ENCODE measurements at regions not wholly inside any gene's neighbourhood (a gene's known extent, or its start where the extent isn't known, plus 50 kb on each side); places are given as distances from the start of the nearest gene placed in this dataset.

- DNase-seq (ENCODE audit: low read depth): no peak
Observed at GRCh38 chr11:57100638-57101331, 81.0 kb upstream of the LRRC55 start.

DNA sequence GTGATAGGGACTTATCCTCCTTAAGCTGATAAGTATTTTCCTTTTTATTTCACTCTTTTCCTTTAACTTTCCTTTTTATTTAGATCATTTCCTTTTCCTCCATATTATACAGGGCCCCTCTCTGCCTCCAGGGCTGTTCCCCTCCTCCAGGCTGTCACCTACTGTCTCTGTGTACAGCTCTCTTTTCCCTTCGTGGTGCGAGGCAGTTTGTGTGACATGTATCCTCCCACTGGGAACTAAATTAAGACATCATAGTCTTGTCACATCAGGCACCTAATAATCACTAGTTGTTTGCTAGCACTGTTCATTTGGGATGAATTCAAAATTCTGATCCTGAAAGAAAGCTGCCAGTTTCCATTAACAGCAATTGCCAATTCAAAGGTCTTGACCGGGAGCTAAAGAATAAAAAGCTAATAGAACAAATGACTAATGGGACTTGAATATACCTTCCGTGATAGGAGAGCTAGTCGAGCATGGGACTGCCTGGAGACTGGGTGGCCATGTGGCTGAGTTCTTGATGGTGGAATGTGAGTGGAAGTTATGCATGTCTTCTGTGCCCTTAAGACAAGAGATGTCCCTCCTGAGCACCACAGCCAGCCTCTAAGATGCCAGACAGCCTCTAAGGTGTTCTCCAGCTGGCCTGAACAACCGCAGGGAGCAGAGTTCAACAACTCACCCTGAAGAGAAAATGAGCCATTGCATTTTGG is 77.7 kb upstream of the LRRC55 start:
- no peak for DNase-seq (ENCODE audit: low read depth)

DNA sequence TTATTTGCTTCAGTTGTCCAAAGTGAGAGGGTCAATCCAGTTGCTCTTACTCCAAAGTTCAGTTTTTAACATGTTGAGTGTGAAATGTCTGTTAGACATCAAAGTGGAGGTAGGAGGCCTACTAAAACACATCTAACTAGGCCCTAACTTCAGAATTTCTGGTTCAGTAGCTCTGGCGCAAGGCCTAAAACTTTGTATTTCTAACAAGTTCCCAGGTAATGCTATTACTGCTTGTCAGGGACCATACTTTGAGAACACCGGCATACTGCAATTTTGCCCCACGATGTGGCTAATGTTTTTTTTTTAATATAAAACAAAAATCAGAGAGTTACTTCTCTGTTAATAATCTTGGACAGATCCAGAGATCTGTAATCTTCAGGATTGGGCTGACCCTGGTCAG is 72.4 kb upstream of the LRRC55 start:
- DNase-seq (ENCODE audit: low read depth): no peak

GRCh38 chr11:57111619-57112018 is 70.1 kb upstream of the LRRC55 start:
- no peak for DNase-seq (ENCODE audit: low read depth)

GRCh38 chr11:57116654-57117053 is 65.1 kb upstream of the LRRC55 start:
- peak; percentile 18 for DNase-seq (ENCODE audit: low read depth)

DNA sequence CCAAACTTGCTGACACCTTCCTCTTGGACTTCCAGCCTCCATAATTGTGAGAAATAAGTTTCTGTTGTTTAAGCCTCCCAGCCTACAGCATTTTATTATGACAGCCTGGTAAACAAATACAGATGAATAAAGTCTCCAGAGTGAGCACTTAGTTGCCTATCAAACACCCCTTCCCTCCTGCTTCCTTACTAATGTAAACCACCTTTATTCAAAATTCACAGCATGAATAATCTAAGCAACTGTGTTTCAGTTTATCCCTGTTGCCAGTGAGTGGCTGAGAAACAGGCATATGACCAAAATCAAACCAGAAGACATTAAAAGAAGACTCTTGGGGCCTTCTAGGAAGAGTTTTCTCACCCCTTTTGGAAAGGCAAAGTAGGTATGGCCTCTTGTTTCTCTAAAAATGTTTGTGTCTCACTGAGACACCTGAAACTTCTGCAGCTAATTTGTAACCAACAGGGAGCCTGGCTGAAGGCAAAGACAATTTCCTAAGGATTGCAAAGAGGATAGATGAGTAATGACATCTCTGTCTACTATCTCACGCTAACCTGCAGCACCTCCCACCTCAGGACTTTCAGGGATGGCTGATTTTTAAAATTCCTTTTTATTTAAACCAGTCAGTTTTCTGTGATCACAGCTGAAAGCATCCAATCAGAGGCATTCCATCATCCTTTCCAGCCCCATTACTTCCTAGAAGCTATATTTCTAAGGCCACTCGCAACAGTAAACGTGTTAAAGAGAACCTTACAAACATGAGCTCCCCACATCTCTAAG is 61.4 kb upstream of the LRRC55 start:
- no peak for DNase-seq (ENCODE audit: low read depth)

- DNase-seq (ENCODE audit: low read depth): no peak
Observed at GRCh38 chr11:57121996-57122395, 59.8 kb upstream of the LRRC55 start.

DNA sequence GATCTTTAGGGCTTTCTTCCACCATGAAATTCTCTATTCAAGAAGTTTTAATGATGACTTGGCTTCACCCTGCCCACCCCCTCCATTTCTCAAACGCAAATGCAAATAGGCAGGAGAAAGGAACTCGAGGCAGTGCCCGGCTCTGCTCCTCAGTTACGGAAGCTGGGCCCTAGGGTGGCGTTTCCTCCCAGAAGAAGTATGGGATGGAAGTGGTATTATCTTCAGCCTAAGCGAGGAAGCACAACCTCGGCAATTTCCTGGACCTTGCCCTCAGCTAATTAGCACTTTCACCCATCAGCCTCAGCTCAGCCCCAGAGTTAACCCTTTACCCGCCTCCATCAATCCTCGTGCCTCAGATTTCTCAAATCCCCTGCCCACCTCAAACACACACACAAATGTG is 58.2 kb upstream of the LRRC55 start:
- DNase-seq (ENCODE audit: low read depth): no peak

DNA sequence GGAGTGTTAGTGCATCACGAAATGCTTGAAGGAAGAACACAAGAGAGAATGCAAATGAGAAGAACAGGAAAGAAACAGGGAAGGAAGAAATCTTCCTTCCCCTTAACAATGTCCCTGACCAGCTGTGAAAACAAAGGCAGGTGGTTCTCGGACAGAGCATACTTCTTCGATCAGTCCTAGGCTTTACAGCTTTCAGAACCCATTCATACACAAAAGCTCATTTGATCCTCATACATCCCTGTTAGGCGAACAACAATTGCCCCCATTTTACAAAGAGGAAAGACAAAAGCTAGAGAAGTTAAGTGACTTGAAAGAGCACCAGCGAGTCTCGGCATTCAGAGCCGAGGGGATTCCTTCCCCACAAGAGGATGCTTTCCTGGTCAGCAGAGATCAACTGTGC is 57.2 kb upstream of the LRRC55 start:
- no peak for DNase-seq (ENCODE audit: low read depth)

DNA sequence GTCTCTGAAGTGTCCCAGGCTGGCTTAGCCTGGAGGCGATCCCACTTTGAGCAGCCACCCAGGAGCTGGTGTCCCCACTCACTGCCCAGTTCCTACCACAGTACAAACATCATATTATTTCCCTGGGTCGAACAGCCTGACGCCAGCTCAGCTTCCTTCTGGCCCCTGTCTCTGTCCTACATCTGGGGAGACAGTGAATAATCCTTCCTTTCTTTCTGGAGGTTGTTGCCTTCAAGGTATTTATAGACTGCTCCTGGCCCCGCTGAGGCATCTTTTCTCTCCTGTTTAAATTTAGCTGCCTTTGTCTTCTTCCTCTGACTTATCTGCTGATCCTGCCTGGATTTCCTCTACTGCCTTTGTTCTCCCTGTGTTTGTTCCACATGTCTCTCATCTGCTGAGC is 56.8 kb upstream of the LRRC55 start:
- no peak for DNase-seq (ENCODE audit: low read depth)

GRCh38 chr11:57126766-57127400 is 54.9 kb upstream of the LRRC55 start:
- DNase-seq (ENCODE audit: low read depth): no peak

DNA sequence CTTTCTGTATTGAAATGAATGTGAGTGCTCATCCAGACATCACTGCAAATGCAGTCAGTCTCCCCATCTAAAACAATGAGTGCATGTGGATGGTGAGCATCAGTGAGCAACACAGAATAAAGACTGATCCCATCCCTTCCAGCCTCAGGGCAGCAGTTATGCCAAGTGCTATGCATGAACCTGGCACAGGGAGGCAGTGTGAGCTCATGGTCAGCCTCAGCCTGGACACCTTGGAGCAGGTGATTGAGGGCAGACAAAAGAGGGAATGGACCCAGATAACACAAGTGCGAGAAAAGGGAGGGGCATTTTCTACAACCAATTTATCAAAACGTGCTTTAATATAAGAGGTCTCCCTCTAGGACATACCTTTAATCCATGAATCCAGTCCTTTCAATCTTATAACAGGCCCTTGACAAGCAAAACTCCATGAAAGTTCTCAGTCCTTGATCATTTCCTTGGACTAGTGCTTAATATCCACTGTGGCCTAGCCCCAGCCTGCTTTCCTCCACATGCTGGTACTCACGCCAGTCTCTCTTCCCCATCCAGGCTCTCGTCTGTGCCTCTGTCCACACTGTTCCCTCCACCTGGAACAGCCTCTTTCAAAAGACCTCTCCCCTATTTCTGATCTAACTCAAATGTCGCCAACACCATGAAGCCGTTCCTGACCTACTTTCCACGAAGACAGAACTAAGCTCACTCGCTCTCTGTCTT is 50.5 kb upstream of the LRRC55 start:
- no peak for DNase-seq (ENCODE audit: low read depth)
